HG03095 (cell line): ENCODE measurements at regions not wholly inside any gene's neighbourhood (a gene's known extent, or its start where the extent isn't known, plus 50 kb on each side); places are given as distances from the start of the nearest gene placed in this dataset.

ENCODE experiments used
- ATAC-seq: cut with Tn5 transposase; IDR thresholded peaks from one replicate; pipeline ENCODE4 v1.9.1; 2021; ENCODE audit warnings: moderate library complexity; ENCODE audit not compliant: unreplicated experiment

- no peak for ATAC-seq
These were observed 609.2 kb downstream of the INSC start for GRCh38 chr11:15723966-15724365.

GRCh38 chr11:15724601-15725000, 609.9 kb downstream of the INSC start:
- ATAC-seq: no peak

GRCh38 chr11:15725246-15725645, 610.5 kb downstream of the INSC start:
- no peak for ATAC-seq

GRCh38 chr11:15726221-15726746, 611.6 kb downstream of the INSC start:
- ATAC-seq: no peak

DNA sequence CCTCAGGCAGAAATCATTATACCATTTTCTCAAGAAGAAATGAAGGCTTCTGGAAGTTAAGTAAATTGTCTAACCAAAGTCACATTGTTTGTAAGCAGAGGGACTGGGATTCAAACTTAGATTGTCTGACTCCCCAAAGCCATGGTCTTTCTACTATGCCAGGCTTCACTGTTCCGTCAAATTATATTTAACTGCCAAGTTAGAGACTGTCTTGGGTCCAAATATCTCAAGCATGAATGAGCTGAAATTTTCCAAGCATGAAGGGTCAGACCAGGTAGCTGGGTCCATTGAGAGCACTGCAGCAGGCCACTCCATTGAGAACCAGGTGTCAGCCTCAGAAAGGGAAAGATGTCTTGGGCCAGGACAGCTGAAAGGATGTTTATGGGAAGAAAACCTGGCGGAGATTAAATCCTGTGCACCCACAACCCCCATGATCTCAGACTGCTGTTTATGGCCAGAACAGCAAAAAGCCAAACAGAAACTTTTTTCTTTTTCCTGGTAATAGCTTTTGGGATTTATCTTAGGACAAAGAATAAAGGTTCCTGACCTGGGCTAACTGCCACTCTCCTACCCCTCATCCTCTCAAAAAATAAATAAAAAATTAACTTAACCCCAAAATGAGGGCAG, 612.3 kb downstream of the INSC start:
- no peak for ATAC-seq

DNA sequence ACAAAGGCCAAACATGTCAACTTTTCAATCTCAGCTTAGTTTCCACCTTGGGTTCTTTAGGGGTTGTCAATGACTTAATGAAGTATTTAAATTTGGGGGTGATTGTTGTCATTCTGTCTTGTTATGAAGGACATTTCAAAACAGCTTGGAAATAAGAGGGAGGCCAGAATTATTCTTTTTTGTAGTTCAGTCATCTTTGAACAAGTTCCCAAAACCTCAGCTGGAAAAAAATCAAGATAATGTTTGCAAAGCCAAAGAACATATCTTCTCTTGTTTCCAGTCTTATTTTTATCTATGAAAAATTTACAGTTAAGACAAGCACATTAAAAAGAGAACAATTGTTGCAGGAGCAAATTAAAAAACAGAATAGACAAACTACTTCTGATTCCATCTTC, 612.8 kb downstream of the INSC start:
- ATAC-seq: no peak

GRCh38 chr11:15728207-15728606, 613.5 kb downstream of the INSC start:
- ATAC-seq: no peak

GRCh38 chr11:15730263-15730994, 615.7 kb downstream of the INSC start:
- no peak for ATAC-seq

GRCh38 chr11:15730995-15731385, 616.3 kb downstream of the INSC start:
- no peak for ATAC-seq

GRCh38 chr11:15735706-15736105, 620.6 kb downstream of the SOX6 start:
- no peak for ATAC-seq

DNA sequence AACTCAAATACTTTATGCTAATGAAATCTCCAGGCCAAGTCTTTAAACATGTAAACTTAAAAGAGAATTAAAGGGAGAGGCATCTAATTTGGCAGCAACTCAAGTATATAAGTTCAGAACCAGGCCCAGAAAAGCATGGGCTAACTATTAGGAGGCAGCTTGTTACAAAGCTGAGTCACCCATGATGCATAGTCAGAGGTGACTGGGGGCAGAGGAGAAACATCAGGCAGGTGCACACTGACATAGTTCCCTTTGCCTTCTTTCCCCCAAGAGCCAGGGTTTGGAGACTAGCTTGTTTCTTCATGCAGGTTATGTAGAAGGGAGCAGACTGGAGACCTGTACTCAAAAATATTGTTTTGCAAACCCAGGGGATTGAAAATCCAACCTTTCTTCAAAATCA, 619.0 kb downstream of the SOX6 start:
- ATAC-seq: no peak

- no peak for ATAC-seq
These were observed 617.4 kb downstream of the SOX6 start for GRCh38 chr11:15738931-15739330.

DNA sequence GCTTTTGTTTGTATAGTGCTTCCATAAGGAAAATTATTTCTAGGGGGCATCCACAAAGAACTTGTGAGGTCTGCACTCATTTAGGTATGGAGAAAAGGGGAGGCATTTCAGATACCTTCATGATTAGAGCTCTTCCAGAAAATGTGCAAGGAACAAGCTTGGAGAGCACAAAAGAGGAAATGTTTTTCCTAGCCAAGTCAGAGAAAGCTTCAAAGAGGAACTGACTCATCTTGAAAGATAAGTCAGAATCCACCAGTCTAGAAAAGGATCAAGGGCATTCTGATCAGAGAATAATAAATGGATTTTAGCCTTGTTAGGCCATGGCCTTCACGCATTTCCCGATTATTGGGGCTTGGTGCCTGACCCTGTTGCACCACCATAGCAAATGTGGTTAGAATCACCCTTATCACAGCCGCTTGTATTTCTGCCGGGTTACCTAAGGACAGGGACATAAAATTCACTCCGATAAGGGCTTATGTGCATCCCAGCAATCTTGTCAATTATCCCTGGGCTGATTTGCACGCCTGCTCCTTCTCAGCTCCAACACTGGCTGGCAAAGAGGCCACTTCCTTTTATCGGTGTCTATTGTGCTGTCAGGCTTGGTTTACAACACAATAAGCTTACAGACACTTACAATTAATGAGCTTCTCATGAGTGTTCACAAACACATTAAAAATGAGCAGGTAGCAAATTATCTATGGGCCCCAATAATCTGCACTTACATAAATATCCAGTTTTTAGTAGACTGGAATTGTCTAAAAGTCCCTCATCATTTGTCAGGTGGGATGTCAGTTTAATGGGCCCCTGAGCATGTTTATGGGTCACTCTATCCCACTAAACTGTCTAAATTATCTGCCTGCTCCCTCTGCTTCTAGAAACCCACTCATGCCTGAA, 613.5 kb downstream of the SOX6 start:
- ATAC-seq: no peak

DNA sequence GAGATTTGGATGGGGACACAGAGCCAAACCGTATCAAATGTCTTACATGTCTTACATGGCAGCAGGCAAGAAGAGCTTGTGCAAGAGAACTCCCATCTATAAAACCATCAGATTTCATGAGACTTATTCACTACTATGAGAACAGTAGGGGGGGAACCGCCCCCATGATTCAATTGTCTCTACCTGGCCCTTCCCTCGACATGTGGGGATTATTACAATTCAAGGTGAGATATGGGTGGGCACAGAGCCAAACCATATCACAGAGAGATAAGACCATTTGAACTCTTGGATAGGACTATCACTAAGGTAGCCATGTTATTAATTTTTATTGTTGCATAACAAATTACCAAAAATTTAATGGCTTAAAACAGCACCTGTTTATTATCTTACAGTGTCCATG, 611.7 kb downstream of the SOX6 start:
- no peak for ATAC-seq

DNA sequence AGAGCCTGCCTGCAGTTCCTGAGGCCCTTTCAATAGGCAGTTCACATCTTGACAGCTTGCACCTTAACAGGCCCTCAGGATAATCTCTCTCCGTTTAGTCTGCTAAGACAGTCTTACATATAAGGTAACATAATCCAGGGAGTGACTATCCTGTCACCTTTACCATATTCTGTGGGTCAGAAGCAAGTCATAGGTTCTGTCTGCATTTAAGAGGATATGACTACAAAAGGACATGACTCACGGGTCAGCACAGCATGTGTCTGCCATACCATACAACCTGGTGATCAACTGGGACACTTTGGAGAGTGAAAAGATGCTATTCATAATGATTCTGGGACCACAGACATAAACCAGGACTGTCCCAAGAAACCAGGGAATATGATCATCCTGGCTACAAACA, 611.1 kb downstream of the SOX6 start:
- ATAC-seq: no peak

DNA sequence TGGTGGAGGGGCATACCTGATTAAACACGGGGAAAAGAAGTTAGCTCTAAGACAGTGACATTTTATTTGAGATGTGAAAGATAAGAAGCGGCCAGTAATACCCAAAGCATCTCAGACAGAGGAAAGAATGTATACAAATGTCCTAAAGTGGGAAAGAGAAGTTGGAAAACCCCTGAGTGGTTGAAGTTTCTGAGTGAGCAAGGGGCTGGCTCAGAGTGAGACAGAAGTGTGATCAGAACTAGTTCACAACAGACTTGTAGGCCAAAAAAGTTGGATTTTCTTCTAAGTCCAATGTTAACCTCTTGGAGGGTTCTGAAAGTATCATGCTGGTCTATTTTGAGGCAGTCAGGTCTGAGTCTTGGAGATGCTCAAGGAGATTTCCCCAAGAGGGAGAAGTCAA, 608.7 kb downstream of the SOX6 start:
- ATAC-seq: no peak

GRCh38 chr11:15748132-15748531, 608.2 kb downstream of the SOX6 start:
- ATAC-seq: no peak

DNA sequence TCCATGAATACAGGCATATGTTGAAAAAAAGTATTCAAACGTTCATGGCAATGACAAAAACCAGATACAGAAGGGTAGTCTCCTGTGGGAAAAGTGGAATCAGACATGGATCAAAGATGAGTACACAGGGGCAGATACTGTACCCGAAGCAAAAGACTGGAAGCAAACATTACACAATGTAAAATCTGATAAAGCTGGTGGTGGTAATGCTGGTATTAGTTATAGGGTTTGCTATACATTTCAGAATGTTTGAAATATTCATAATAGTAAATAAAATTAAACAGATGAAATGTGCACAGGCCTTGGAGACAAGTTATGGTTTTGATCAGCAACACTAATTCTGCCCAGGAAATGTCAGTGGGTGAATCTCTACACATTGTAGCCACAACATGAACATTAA, 607.6 kb downstream of the SOX6 start:
- no peak for ATAC-seq

- no peak for ATAC-seq
These were observed 605.6 kb downstream of the SOX6 start for GRCh38 chr11:15750535-15751308.

- ATAC-seq: no peak
These were observed 602.1 kb downstream of the SOX6 start for GRCh38 chr11:15754221-15754620.
